IMR-90 (cell line): ENCODE measurements at regions not wholly inside any gene's neighbourhood (a gene's known extent, or its start where the extent isn't known, plus 50 kb on each side); places are given as distances from the start of the nearest gene placed in this dataset.

ENCODE experiments used
- ATAC-seq: fragments of 200-7000 bp; cut with Tn5 transposase; 2 replicates; pipeline ENCODE4 v1.9.1; 2020; ENCODE audit warnings: low read depth, mild to moderate bottlenecking, moderate library complexity
- BruUV-seq: library from RNA; stranded (reverse); fragments of 400-500 nt; replicated peaks from 2 replicates; lab custom pipeline; 2021; lab: Mats Ljungman, UMichigan
- CTCF ChIA-PET: fragments of 300-600 bp; formaldehyde crosslinking; extraction: SDS; loops from one replicate; lab custom pipeline; 2021; ENCODE audit warnings: antibody characterized with exemption; lab: Yijun Ruan, JAX
- POLR2A ChIA-PET: fragments of 300-600 bp; sonication (Branson Sonifier 250); formaldehyde crosslinking; loops from one replicate; lab custom pipeline; 2022; ENCODE audit warnings: antibody characterized with exemption; ENCODE audit not compliant: unreplicated experiment; lab: Charles Lee
- DNase-seq: peaks from one replicate; pipeline ENCODE4 v3.0.0; 2013
- H2AFZ ChIP-seq: replicated peaks from 2 replicates; pipeline ENCODE3; 2013; ENCODE audit warnings: low read length, mild to moderate bottlenecking; ENCODE audit not compliant: poor library complexity
- H2AK5ac ChIP-seq: 2 replicates; pipeline ENCODE4 v1.6.1; 2013; ENCODE audit warnings: low read depth, low read length, inconsistent platforms
- H2AK9ac ChIP-seq: replicated peaks from 2 replicates; pipeline ENCODE3; 2013; ENCODE audit warnings: mild to moderate bottlenecking, low read depth, low read length, moderate library complexity; ENCODE audit not compliant: poor library complexity
- H2BK120ac ChIP-seq: 2 replicates; pipeline ENCODE4 v1.6.1; 2013; ENCODE audit warnings: low read depth, low read length, inconsistent platforms
- H2BK15ac ChIP-seq: 3 replicates; pipeline ENCODE4 v1.6.1; 2013; ENCODE audit warnings: low read depth, low read length, inconsistent platforms
- H2BK20ac ChIP-seq: 2 replicates; pipeline ENCODE4 v1.6.1; 2013; ENCODE audit warnings: low read depth, mild to moderate bottlenecking, inconsistent platforms, low read length, moderate library complexity
- H2BK5ac ChIP-seq: 2 replicates; pipeline ENCODE4 v1.6.1; 2013; ENCODE audit warnings: mild to moderate bottlenecking, low read depth, low read length, inconsistent platforms; ENCODE audit not compliant: poor library complexity, severe bottlenecking
- H3K14ac ChIP-seq: replicated peaks from 2 replicates; pipeline ENCODE4 v1.6.1; 2013; ENCODE audit warnings: low read depth, low read length, inconsistent platforms
- H3K18ac ChIP-seq: 2 replicates; pipeline ENCODE4 v1.6.1; 2013; ENCODE audit warnings: low read depth, low read length, control low read depth
- H3K23ac ChIP-seq: 2 replicates; pipeline ENCODE4 v1.6.1; 2013; ENCODE audit warnings: low read depth, low read length, inconsistent platforms
- H3K27ac ChIP-seq: 2 replicates; pipeline ENCODE4 v1.5.1; 2013; ENCODE audit warnings: mild to moderate bottlenecking, control low read depth, low read length; ENCODE audit not compliant: insufficient read depth
- H3K27me3 ChIP-seq: 2 replicates; pipeline ENCODE4 v1.6.1; 2013; ENCODE audit warnings: low read length; ENCODE audit not compliant: control insufficient read depth, insufficient read depth
- H3K36me3 ChIP-seq: 2 replicates; pipeline ENCODE4 v1.6.1; 2013; ENCODE audit warnings: low read length, mixed read lengths; ENCODE audit not compliant: control insufficient read depth, insufficient read depth
- H3K4ac ChIP-seq: 2 replicates; pipeline ENCODE4 v1.6.1; 2013; ENCODE audit warnings: low read depth, low read length, inconsistent platforms
- H3K4me1 ChIP-seq: 2 replicates; pipeline ENCODE4 v1.6.1; 2013; ENCODE audit warnings: low read length, mixed read lengths; ENCODE audit not compliant: control insufficient read depth, insufficient read depth
- H3K4me2 ChIP-seq: 2 replicates; pipeline ENCODE4 v1.6.1; 2013; ENCODE audit warnings: low read depth, mild to moderate bottlenecking, control low read depth, low read length, moderate library complexity
- H3K4me3 ChIP-seq: 2 replicates; pipeline ENCODE4 v1.5.1; 2013; ENCODE audit warnings: low read depth, mild to moderate bottlenecking, control low read depth, low read length, moderate library complexity; ENCODE audit not compliant: insufficient read depth
- H3K56ac ChIP-seq: 2 replicates; pipeline ENCODE4 v1.6.1; 2013; ENCODE audit warnings: low read length, inconsistent platforms; ENCODE audit not compliant: insufficient read depth; ENCODE audit errors: extremely low read depth
- H3K79me1 ChIP-seq, 2 experiments: 2 replicates each; pipeline ENCODE4 v1.6.1; 2013; ENCODE audit warnings: low read length in 2 of 2, inconsistent platforms in 1 of 2, low read depth in 1 of 2
- H3K9ac ChIP-seq: 2 replicates; pipeline ENCODE4 v1.6.1; 2013; ENCODE audit warnings: low read depth, low read length, control low read depth
- H3K9me1 ChIP-seq: 2 replicates; pipeline ENCODE4 v1.6.1; 2013; ENCODE audit warnings: low read length, inconsistent platforms; ENCODE audit not compliant: insufficient read depth
- H3K9me3 ChIP-seq: 2 replicates; pipeline ENCODE4 v1.6.1; 2013; ENCODE audit warnings: low read length; ENCODE audit not compliant: control insufficient read depth, insufficient read depth
- H4K20me1 ChIP-seq: 2 replicates; pipeline ENCODE4 v1.6.1; 2013; ENCODE audit warnings: low read length, inconsistent platforms; ENCODE audit not compliant: insufficient read depth
- H4K5ac ChIP-seq: 2 replicates; pipeline ENCODE4 v1.6.1; 2013; ENCODE audit warnings: mild to moderate bottlenecking, low read depth, low read length, control low read depth
- H4K8ac ChIP-seq, 2 experiments: 2 replicates each; pipeline ENCODE4 v1.6.1; 2013; ENCODE audit warnings: low read depth in 2 of 2, low read length in 2 of 2, control low read depth in 1 of 2, inconsistent platforms in 1 of 2
- H4K91ac ChIP-seq: 2 replicates; pipeline ENCODE4 v1.6.1; 2013; ENCODE audit warnings: low read depth, low read length, inconsistent platforms; ENCODE audit not compliant: insufficient read depth
- BHLHE40 ChIP-seq: fragments of 150-350 bp; IDR thresholded peaks from 2 replicates; pipeline ENCODE4 v1.6.1; 2016; ENCODE audit warnings: mild to moderate bottlenecking, low read depth, low read length
- CHD1 ChIP-seq: IDR thresholded peaks from 2 replicates; pipeline ENCODE4 v1.6.1; 2012; ENCODE audit warnings: low read depth, low read length, improper control_type of control experiment
- MAFK ChIP-seq: IDR thresholded peaks from 2 replicates; pipeline ENCODE4 v1.6.1; 2012; ENCODE audit warnings: low read depth, low read length, improper control_type of control experiment
- MAZ ChIP-seq: IDR thresholded peaks from 2 replicates; pipeline ENCODE4 v1.6.1; 2012; ENCODE audit warnings: low read depth, mild to moderate bottlenecking, low read length, improper control_type of control experiment, moderate library complexity, borderline replicate concordance
- MXI1 ChIP-seq: IDR thresholded peaks from 2 replicates; pipeline ENCODE4 v1.6.1; 2012; ENCODE audit warnings: low read depth, mild to moderate bottlenecking, low read length, moderate library complexity, borderline replicate concordance
- NFE2L2 ChIP-seq: fragments of 150-350 bp; IDR thresholded peaks from 2 replicates; pipeline ENCODE4 v1.6.1; 2016; ENCODE audit warnings: low read depth, mild to moderate bottlenecking, low read length
- POLR2A ChIP-seq: IDR thresholded peaks from 2 replicates; pipeline ENCODE4 v1.6.1; 2012; ENCODE audit warnings: mild to moderate bottlenecking, low read depth, low read length
- RAD21 ChIP-seq: IDR thresholded peaks from 2 replicates; pipeline ENCODE4 v1.6.1; 2012; ENCODE audit warnings: low read length, improper control_type of control experiment
- RCOR1 ChIP-seq: IDR thresholded peaks from 2 replicates; pipeline ENCODE4 v1.6.1; 2012; ENCODE audit warnings: mild to moderate bottlenecking, low read length, improper control_type of control experiment; ENCODE audit not compliant: insufficient replicate concordance
- RFX5 ChIP-seq: IDR thresholded peaks from 2 replicates; pipeline ENCODE4 v1.8.0; 2012; ENCODE audit warnings: low read depth, mild to moderate bottlenecking, low read length, moderate library complexity
- SMC3 ChIP-seq: fragments of 150-350 bp; IDR thresholded peaks from 2 replicates; pipeline ENCODE4 v1.6.1; 2016; ENCODE audit warnings: low read depth, mild to moderate bottlenecking, antibody characterized with exemption, low read length, moderate library complexity
- dilution Hi-C: fragments of 300-500 bp; cut with HindIII; formaldehyde crosslinking; loops from one replicate; pipeline ENCODE4 v1.14.3; 2018; ENCODE audit warnings: low sequenced_read_pairs; ENCODE audit not compliant: unreplicated experiment
- in situ Hi-C: fragments of 300-500 bp; cut with MboI; formaldehyde crosslinking; loops from 3 replicates; pipeline ENCODE4 v1.14.3; 2019; ENCODE audit warnings: low sequenced_read_pairs, inconsistent platforms, mixed read lengths
- intact Hi-C: fragments of 100-400 bp; cut with micrococcal nuclease; formaldehyde crosslinking; loops from 2 replicates; pipeline ENCODE4 v1.10.0; 2022
- TF ChIP-seq, protein P1 (sequence below): fragments of 150-350 bp; IDR thresholded peaks from 2 replicates; pipeline ENCODE4 v1.6.1; 2016; ENCODE audit warnings: low read depth, mild to moderate bottlenecking, low read length, moderate library complexity, borderline replicate concordance

DNA sequence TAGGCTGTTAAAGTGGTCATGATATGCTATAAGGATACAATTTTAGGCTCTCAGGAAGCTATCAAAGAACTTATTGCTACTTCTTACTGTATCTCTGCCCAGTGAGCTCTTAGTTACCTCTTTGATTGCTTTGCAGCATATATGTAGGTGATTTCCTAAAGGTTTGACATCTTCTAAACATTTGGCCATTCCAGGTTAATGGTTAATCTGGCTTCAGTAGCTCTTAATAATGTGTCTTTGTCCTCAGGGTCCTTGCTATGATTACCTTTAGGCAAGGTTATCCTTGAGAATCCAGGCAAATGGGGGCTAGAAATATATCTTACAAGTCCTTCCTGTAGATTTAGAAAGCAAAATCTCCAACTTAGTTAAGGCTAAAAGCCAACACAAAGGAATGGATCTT, 575.4 kb downstream of the TFAP2B start:
- Histone ChIP-seq H2AK9ac (no peak overlapping the region), H3K56ac (no peak overlapping the region), H4K8ac (no peak overlapping the region), H2AK5ac (no peak overlapping the region), H4K91ac (no peak overlapping the region), H2BK20ac (no peak overlapping the region), H2AFZ (no peak overlapping the region), H3K4ac (no peak overlapping the region), H3K79me1 (no peaks in the 10 kb centered on the region), H3K27me3 (no peaks in the 10 kb centered on the region), H2BK15ac (no peak overlapping the region), H3K9me1 (no peaks in the 10 kb centered on the region), H2BK120ac (no peak overlapping the region), H3K9me3 (peaks cover 4% of the 10 kb centered on the region; the same call in 1 of the 2 replicates), H2BK5ac (no peak overlapping the region), H3K27ac (no peak overlapping the region), H3K4me1 (no peaks in the 10 kb centered on the region), H3K4me3 (no peak overlapping the region), H3K4me2 (no peak overlapping the region), H3K18ac (no peak overlapping the region), H3K23ac (no peak overlapping the region), H3K14ac (no peak overlapping the region), H3K36me3 (no peaks in the 10 kb centered on the region), H4K20me1 (no peaks in the 10 kb centered on the region), H3K9ac (no peak overlapping the region), H4K5ac (no peak overlapping the region)
- POLR2A ChIA-PET = no interaction called here
- intact Hi-C loops = no loop called here
- BruUV-seq = no TSS peak
- in situ Hi-C loops = no loop called here
- CTCF ChIA-PET = no interaction called here
- ATAC-seq (no peak), DNase-seq (no peak)
- TF ChIP-seq MAZ = no peak
- TF ChIP-seq, protein P1, sequence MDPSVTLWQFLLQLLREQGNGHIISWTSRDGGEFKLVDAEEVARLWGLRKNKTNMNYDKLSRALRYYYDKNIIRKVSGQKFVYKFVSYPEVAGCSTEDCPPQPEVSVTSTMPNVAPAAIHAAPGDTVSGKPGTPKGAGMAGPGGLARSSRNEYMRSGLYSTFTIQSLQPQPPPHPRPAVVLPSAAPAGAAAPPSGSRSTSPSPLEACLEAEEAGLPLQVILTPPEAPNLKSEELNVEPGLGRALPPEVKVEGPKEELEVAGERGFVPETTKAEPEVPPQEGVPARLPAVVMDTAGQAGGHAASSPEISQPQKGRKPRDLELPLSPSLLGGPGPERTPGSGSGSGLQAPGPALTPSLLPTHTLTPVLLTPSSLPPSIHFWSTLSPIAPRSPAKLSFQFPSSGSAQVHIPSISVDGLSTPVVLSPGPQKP = no peak
- TF ChIP-seq MXI1 = no peak
- TF ChIP-seq RCOR1 = no peak
- TF ChIP-seq BHLHE40 = no peak
- TF ChIP-seq POLR2A = no peak
- no peak for TF ChIP-seq NFE2L2
- no peak for TF ChIP-seq MAFK
- TF ChIP-seq CHD1 = no peak
- TF ChIP-seq RFX5 = no peak
- no peak for TF ChIP-seq SMC3
- no peak for TF ChIP-seq RAD21
- dilution Hi-C loops = no loop called here
